DMS79 treated with DMSO at 0.1 percent for 48 hours (cell line): ENCODE measurements at regions not wholly inside any gene's neighbourhood (a gene's known extent, or its start where the extent isn't known, plus 50 kb on each side); places are given as distances from the start of the nearest gene placed in this dataset.

Experiments used
- DNase-seq: peaks from one replicate; lab custom pipeline; 2025; lab: John Stamatoyannopoulos, UW

DNA sequence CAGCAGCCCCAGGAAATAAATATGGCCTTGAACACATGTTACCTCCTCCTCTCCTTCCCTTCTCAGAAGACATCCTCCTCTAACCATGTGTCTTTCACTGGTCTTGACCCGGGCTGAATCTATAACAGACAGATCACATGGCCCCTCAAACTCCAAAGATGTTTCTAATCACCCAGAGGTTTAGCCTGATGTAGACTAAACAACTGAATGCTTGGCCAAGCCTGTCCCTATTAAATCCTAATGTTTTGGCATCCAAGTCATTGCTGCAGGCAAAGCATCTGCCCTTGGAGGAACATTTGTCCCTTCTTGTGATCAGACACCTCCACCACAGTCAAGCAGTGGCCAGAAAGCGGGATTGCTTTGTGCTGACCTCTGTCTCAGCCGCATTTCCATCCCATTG is 65.5 kb downstream of the ANKRD60 start:
- DNase-seq: no peak

DNA sequence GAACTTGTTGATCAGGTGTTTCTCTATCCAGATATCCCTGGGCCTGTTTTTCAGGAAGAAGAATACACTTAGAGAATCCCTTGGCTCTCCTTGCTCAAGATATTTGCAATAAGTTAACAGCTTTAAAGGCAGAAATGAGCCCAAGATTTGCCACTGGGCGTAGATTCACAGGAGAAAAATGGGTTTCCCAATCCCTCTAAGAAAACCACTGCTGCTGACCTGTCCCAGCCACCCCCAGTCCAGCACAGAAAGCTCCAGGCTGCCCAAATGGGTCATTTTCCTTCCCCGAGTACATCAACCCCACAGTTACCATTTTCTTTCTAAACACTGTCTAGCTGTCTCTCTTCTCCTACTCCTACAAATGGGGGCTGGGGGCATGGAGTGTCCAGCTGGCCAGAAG is 67.3 kb downstream of the ANKRD60 start:
- DNase-seq: no peak

DNA sequence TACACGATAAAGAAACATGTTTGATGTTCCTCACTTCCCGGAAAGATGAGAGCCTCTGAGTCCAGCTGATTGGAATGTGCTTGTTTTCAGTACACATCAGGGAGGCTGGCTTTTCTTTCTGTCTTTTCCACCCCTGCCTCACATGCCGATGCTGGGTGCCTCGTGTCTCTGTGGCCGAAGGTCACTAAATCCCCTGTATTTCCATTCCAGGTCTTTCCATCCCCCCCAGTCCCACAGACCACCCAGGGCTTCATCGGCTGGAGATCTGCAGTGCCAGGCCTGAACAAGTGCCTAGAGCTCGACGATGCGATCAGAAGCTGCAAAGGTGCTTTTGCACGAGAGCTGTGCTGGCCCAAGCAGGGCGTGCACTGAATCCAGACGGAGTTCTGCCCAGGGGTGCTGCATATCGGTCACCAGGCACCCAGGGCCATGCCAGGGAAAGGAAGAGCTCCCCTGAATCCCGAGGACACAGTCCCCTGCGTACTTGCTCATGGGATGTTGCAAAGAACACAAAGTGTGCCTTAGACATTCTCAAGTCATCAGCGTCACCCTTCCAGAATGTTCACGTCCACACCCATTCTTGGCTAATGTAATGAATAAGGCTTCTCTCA is 67.9 kb downstream of the ANKRD60 start:
- no peak for DNase-seq

GRCh38 chr20:58155148-58155925 is 73.1 kb downstream of the ANKRD60 start:
- DNase-seq: no peak

GRCh38 chr20:58154113-58154512 is 74.3 kb downstream of the ANKRD60 start:
- no peak for DNase-seq

GRCh38 chr20:58153121-58153520 is 75.3 kb downstream of the ANKRD60 start:
- no peak for DNase-seq

DNA sequence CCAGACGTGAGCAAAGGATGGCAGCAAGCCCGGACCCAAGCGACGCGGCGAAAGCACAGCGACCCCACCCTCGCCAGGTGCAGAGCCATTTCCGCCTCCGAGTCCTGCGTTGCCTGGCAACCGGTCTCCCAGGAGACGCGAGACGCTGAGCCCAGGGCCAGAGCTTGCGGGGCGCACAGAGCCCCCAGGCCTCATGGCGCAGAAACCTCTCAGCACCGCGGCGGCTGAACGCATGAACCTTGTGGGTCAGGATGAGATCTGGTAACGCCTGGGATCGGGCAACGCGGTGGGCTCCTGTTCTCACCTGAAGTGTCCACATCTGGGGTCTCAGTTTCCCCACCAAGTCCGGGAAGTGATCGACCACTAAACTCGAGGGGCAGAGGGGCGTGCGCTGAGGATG is 77.7 kb downstream of the ANKRD60 start:
- peak; percentile 76 for DNase-seq

GRCh38 chr20:58149437-58150091 is 78.9 kb downstream of the ANKRD60 start:
- DNase-seq: no peak

DNA sequence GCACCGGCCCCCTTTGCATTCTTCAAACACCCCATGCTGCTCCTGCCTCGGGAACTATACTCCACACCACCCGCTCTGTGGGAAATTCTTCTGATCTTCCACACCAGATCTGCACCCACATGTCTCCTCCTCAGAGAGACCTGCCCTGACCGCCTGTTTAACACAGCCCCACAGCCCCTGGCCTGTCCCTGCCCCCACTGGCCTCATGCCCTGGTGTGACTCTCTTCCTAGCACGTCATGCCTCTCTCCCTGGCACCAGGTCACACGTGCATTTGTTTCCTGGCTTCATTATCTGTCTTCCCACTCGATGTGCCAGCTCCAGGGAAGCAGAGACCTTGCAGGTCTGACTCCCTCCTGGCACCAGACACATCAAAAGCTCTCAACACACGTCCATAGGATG is 79.6 kb downstream of the ANKRD60 start:
- DNase-seq: no peak

DNA sequence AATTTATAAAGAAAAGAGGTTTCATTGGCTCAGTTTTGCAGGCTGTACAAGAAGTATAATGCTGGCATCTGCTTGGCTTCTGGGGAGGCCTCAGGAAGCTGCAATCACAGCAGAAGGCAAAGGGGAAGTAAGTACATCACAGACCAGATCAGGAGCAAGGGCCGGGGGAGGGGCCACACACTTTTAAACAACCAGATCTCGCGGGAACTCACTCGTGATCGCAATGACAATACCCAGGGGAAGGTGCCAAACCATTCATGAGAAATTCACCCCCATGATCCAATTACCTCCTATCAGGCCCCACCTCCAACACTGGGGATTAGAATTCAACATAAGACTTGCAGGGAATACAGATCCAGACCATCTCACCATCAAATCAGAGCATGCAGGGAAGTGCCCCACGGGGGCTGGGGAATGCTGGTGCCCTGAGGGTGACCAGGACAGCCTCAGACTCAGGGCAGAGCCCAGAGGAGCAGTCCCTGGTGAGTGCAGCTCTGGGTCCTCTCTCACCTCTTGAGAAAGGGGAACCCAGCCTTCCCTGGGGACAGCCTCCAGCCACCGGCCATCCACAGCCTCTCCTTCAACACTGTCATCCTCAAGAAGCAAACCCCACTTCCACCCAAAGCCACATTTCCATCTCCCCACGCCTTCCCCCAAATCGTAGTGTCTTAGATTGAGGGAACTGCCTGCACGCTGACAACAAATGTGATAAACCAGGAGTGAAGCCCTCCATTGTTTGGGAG is 80.7 kb downstream of the ANKRD60 start:
- no peak for DNase-seq

DNA sequence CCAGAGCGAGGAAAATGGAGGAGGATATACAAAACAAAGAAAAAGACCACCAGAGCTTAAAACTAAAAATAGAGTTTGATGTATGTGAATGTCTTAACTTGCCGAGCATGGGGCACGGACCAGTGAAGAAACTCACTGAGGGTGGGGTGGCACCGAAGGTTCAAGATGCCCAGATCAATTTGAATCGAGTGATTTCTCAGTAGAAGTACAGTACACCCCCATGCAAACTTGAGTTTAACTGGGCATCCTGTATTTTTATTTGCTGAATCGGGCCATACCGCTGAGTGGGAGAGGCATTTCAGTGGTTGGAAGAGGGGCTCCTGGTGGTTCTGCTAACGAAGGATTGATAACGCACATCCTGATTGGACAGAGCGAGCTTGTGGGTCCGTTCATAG is 81.7 kb downstream of the ANKRD60 start:
- DNase-seq: no peak

- no peak for DNase-seq
Measured at GRCh38 chr20:58146081-58146745, 82.2 kb downstream of the ANKRD60 start.

DNA sequence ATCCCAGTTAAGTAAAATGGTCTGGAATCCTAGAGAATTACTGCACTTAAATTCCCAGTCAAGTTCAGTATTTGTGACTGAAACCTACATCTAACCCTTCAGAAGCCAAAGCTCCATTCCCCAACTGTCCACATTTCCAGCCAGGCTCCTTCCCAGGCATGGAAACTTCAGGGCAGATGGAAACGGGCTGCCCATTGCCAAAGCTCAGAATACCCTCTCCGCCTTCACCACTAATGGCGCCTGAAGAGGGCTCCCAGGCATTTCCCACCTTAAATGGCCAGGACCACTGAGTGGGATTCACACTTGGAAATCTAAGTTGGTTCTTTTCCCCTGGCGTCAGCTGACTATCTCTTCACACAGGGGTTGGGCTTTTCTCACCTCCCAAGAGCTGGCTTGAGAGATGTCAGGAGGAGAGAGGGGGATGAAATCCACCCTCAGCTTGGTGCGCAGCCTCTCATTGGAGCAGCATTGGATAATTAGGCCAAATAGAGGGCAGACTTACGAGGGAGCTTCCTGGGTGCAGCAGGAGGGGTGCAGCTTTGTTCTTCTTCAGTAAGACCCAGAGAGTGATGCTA is 82.9 kb downstream of the ANKRD60 start:
- DNase-seq: no peak

DNA sequence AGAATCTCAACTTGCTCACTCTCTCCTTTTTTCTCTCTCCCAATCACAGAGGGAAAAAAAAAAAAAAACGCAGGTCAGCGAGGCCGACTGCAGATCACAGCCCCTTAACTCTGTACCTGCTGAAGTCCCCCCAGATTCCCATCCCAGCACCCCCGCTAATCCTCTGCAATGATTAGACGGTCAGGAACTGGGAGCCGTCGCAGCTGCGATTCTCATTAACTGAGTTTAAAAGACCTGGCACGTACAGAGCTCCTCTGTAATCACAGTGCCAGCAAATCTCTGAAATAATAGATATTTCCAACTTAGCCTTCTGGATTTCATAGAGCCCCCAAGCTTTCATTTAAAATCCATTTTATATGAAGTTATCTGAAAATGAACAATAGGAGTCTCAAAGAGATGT is 84.4 kb downstream of the ANKRD60 start:
- DNase-seq: no peak

DNA sequence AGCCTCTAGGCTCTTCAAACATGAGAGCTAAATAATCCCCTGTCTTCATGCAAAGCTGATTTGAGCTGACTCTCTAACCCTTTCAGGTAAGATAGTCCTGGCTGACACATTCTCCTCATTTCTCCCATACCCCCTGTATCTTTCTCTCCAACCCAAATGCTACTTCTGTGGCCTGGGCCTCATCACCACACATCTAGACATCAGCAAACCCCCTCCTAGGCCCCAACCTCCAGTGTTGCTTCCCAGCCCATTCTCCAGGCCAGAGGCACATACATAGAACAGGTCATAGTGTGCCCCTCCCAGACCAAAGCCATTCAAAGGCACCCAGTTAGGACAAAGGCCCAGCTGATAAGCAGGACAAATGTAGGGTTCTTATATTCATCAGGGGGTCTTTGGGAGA is 84.9 kb downstream of the ANKRD60 start:
- DNase-seq: no peak

DNA sequence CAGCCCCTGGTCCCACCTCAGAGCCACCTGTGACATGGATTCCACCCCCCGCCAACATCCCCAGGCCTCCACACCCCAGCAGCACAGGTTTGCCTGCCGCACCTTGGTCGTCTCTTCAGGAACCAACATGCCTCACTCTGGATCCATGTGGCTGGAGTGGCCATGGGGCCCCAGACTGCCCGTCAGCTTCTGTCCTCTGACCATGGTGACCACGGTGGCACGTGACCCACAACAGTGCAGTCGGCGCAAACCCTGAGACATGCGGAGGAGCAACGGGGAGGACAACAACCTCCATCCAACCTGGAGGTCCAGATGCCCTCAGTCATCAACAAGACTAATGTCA is 85.6 kb downstream of the ANKRD60 start:
- no peak for DNase-seq

DNA sequence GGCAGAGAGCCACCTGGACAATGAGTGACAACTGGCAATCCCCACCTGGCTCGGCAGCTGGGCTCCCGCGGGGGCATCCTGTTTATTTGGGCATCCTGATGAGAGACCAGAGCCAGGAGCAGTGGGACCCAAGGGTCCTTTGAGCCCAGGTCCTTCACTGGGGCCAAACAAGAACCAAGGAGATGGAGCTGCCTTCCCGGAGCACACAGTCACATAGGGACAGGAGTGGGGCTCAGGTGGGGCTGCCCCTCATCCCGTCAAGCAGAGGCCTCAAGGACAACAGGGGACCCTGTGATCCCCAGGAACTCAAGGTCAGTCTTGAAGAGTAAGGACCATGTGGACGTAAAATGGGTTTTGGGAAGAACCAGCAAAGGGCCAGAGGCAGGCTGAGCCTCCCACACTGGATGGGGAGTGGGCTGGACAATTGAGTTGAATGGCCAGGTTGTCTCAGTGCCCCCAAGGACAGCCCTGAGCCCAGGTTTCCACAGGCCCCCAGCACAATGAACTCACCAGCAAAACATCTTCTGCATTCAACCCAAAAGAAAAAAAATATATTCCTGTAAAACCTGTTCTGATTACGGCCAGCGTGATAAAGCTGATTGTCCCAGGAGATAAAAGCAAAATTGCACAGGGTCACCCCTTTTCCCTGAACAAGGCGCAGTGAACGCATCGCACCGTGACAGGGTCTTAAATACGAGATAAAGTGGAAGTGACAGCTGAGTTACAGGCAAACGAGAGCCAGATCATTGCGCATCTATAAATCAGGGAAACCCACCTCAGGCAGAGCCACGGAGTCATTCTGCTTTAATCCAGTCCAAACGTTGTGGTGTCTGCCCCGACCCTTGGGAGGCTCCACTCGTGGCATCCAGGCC is 86.2 kb downstream of the ANKRD60 start:
- no peak for DNase-seq

DNA sequence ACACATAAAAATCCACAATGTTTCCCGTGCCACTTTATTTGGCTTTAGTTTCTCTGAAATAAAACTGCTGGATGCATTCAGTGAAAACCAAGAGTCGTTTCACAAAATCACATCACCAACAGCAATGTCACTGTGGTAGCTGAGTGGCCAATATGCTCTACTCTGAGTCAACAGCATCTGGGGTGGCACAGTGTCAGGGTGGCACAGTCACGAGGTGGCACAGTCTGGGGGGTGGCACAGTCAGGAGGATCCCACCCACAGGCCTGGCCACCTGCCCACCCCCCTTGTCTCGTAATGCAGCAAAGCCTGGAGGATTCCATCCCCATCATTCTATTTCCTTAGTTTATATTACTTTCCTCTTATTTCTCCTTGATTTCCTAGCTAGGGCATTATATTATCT is 87.0 kb downstream of the ANKRD60 start:
- no peak for DNase-seq

DNA sequence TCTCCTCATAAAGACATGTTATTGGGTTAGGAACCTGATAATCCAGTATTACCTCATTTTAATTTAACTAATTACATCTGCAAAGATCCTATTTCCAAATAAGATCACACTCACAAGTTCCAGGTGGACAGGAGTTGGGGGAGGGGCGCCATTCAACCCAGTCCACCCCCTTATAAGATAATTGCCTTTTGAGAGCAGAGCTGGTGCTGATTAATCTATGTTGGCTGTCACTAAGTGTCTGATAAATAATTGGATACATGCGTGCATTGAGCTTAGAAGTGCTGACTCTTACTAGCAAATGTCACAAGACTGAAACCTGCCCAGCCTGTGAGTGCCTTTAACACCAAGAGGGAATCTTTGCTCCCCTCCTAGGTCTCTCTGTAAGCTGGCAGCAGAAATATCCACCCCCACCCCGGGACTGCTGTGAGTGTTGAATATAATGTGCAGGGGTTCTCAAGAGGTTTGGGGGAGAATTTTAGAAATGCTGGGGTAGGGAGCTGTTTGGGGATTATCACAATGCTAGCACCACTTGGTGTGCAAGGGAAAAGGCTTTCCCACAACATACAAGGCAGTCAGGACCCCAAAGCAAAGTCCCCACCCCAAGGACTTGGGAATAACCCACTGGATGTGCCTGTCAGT is 87.5 kb downstream of the ANKRD60 start:
- DNase-seq: no peak
